ENCODE measurements at regions not wholly inside any gene's neighbourhood (a gene's known extent, or its start where the extent isn't known, plus 50 kb on each side); places are given as distances from the start of the nearest gene placed in this dataset.

DNA sequence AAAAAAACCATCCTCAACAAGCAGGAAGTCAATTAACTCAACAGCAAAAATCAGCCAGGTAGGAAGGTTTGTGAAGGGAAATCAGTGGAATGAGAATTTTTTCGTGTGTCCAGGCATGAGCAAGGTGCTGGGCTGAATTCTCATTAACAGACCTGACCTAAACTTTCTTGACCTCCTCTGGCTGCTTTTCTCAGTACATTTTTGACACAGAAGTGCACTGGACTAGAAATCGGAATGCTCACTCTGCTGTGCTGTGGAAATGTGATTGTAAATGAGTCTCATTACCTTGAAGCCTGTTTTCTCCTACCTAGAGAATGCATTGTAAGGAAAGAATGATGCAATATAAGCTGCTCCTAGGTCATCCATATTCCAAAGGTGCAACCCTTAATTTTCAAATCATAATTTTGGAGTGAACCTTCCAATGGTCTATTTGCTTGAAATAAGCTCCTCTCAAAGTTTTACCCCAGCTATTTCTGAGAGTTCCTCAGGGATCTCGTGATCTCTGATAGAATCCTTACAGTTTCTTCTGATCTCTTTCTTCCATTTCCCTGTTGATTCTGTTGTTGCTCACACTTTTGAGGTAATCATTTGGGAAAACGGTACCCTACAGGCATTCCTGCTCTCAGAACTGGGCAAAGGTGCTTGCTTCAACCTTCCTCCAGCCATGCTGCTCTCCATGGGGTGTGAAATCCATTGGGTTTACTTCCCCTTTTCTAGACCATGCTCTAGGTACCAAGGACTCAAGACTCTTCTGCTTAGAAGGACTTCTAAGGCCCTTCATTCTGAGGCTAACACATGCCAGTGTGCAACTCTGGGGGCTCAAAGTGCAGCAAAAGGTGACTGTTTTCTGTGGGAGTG lies 104.9 kb upstream of the ITPRID2 start:
- no peaks in the 10 kb centered on the region for H3K79me2 ChIP-seq (ENCODE audit: low read length)
- no peak overlapping the region for H3K4me3 ChIP-seq (ENCODE audit: low read length)
- TF ChIP-seq EZH2phosphoT487 (IDR thresholded peaks at IDR 0.05; ENCODE audit: low read length) (no peak), EZH2 (optimal IDR thresholded peaks at IDR 0.05; ENCODE audit: low read depth, low read length) (no peak)
- TF ChIP-seq, protein P1, sequence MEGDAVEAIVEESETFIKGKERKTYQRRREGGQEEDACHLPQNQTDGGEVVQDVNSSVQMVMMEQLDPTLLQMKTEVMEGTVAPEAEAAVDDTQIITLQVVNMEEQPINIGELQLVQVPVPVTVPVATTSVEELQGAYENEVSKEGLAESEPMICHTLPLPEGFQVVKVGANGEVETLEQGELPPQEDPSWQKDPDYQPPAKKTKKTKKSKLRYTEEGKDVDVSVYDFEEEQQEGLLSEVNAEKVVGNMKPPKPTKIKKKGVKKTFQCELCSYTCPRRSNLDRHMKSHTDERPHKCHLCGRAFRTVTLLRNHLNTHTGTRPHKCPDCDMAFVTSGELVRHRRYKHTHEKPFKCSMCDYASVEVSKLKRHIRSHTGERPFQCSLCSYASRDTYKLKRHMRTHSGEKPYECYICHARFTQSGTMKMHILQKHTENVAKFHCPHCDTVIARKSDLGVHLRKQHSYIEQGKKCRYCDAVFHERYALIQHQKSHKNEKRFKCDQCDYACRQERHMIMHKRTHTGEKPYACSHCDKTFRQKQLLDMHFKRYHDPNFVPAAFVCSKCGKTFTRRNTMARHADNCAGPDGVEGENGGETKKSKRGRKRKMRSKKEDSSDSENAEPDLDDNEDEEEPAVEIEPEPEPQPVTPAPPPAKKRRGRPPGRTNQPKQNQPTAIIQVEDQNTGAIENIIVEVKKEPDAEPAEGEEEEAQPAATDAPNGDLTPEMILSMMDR (IDR thresholded peaks at IDR 0.05; ENCODE audit: low read length): no peak
- H3K9me2 ChIP-seq (replicated peaks; ENCODE audit: insufficient read depth, low read length): no peaks in the 10 kb centered on the region
- H3K4me2 ChIP-seq (ENCODE audit: low read depth, low read length): no peak overlapping the region
- H3K4me1 ChIP-seq (ENCODE audit: low read length): no peaks in the 10 kb centered on the region
- H4K20me1 ChIP-seq (ENCODE audit: insufficient read depth, low read length): no peaks in the 10 kb centered on the region
- H3K9me3 ChIP-seq (replicated peaks; ENCODE audit: insufficient read depth, low read length): no peaks in the 10 kb centered on the region
- H3K36me3 ChIP-seq (replicated peaks; ENCODE audit: insufficient read depth, low read length): no peaks in the 10 kb centered on the region
- no peak overlapping the region for H3K9ac ChIP-seq (ENCODE audit: low read length)
- H3F3A ChIP-seq (ENCODE audit: insufficient read depth, low read length): no peaks in the 10 kb centered on the region
- no peaks in the 10 kb centered on the region for H3K27me3 ChIP-seq (replicated peaks; ENCODE audit: insufficient read depth, low read length)
- H2AFZ ChIP-seq (ENCODE audit: low read length): no peak overlapping the region
- DNase-seq: no peak
- no peak overlapping the region for H3K27ac ChIP-seq (ENCODE audit: low read length)

DNA sequence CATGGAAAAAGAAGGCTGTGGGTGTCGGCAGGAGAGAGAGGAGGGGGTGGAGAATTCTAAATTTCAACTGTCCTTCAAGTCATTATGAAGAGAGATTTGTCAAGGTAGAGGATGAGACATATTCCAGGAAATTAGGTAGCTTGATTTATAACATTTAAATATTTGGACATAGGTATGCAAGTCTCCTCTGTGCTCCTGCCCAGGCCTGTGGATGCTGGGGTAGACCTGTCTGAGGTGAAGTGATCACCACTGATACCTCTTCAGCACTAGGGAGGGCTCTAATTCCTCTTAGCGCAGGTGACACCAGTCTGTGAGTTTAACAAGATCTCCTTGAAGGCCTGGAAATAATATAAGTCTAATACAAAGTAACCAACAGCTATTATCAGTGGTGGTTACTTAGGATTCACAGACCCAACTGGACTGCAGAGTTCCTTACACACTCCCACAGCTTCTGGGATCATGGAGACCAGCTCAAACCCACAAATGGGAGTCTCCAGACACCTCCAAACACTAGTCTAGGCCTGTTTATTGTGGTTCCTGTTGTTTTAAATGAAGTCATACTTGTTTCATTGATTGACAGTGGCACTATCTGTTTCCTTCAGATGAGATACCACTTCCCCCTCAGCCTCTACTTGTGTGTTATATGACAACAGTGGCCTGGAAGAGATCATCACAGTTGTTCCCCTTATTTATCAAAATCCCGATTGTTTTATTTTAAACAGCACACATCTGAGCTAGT lies 104.1 kb upstream of the ITPRID2 start:
- H3K4me1 ChIP-seq (ENCODE audit: low read length): no peaks in the 10 kb centered on the region

DNA sequence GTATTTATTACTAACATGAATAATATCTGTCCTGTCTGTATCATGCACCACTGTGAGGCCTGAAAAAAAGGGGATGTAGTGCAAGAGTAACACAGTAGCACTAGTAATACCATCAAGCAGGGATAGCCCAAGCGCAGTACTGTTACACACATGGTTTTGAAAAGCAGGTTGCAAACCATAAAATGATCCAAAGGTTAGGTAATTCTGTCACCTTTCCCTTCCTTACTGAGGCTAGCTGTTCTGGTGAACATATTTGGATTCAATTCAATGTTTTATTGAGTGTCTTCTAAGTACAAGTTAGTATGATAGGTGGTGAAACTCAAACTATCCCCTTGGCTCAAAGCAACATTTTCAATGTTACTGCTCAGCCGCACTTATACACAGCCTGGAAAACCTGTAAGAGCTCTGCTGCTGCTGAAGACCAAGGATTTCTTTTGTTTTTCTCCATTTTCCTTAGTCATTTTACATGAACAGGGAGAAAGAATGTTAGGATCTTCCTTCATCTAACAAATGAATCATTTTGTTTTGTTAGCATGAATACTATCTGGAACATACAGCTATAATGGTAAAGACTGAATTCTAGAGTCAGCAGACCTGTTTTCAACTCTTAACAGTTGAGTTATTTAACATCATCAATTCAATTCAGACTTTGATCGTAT lies 102.5 kb upstream of the ITPRID2 start:
- no peaks in the 10 kb centered on the region for H3F3A ChIP-seq (ENCODE audit: insufficient read depth, low read length)
- no peaks in the 10 kb centered on the region for H3K27me3 ChIP-seq (replicated peaks; ENCODE audit: insufficient read depth, low read length)
- no peaks in the 10 kb centered on the region for H3K9me3 ChIP-seq (replicated peaks; ENCODE audit: insufficient read depth, low read length)
- DNase-seq: no peak
- no peak overlapping the region for H3K4me2 ChIP-seq (ENCODE audit: low read depth, low read length)
- no peaks in the 10 kb centered on the region for H3K79me2 ChIP-seq (ENCODE audit: low read length)
- H3K9ac ChIP-seq (ENCODE audit: low read length): no peak overlapping the region
- TF ChIP-seq, protein P1 (IDR thresholded peaks at IDR 0.05; ENCODE audit: low read length): no peak
- no peak for TF ChIP-seq EZH2 (optimal IDR thresholded peaks at IDR 0.05; ENCODE audit: low read depth, low read length)
- TF ChIP-seq EZH2phosphoT487 (IDR thresholded peaks at IDR 0.05; ENCODE audit: low read length): no peak
- H3K9me2 ChIP-seq (replicated peaks; ENCODE audit: insufficient read depth, low read length): no peaks in the 10 kb centered on the region
- H3K4me1 ChIP-seq (ENCODE audit: low read length): no peaks in the 10 kb centered on the region
- H2AFZ ChIP-seq (ENCODE audit: low read length): no peak overlapping the region
- H3K4me3 ChIP-seq (ENCODE audit: low read length): no peak overlapping the region
- no peaks in the 10 kb centered on the region for H4K20me1 ChIP-seq (ENCODE audit: insufficient read depth, low read length)
- H3K36me3 ChIP-seq (replicated peaks; ENCODE audit: insufficient read depth, low read length): no peaks in the 10 kb centered on the region
- no peak overlapping the region for H3K27ac ChIP-seq (ENCODE audit: low read length)

More for the DNA sequence above, 104.1 kb upstream of the ITPRID2 start:
- Histone ChIP-seq H3K9me2 (replicated peaks; ENCODE audit: insufficient read depth, low read length) (no peaks in the 10 kb centered on the region), H3K27me3 (replicated peaks; ENCODE audit: insufficient read depth, low read length) (no peaks in the 10 kb centered on the region), H3F3A (ENCODE audit: insufficient read depth, low read length) (no peaks in the 10 kb centered on the region), H3K9me3 (replicated peaks; ENCODE audit: insufficient read depth, low read length) (no peaks in the 10 kb centered on the region), H3K27ac (ENCODE audit: low read length) (no peak overlapping the region), H3K79me2 (ENCODE audit: low read length) (no peaks in the 10 kb centered on the region), H3K9ac (ENCODE audit: low read length) (no peak overlapping the region), H3K36me3 (replicated peaks; ENCODE audit: insufficient read depth, low read length) (no peaks in the 10 kb centered on the region), H3K4me3 (ENCODE audit: low read length) (no peak overlapping the region), H2AFZ (ENCODE audit: low read length) (no peak overlapping the region), H4K20me1 (ENCODE audit: insufficient read depth, low read length) (no peaks in the 10 kb centered on the region), H3K4me2 (ENCODE audit: low read depth, low read length) (no peak overlapping the region)
- no peak for DNase-seq
- TF ChIP-seq EZH2phosphoT487 (IDR thresholded peaks at IDR 0.05; ENCODE audit: low read length) (no peak), EZH2 (optimal IDR thresholded peaks at IDR 0.05; ENCODE audit: low read depth, low read length) (no peak)
- TF ChIP-seq, protein P1 (IDR thresholded peaks at IDR 0.05; ENCODE audit: low read length): no peak
